DOHH2 (cell line): ENCODE measurements at regions not wholly inside any gene's neighbourhood (a gene's known extent, or its start where the extent isn't known, plus 50 kb on each side); places are given as distances from the start of the nearest gene placed in this dataset.

Experiments used
- H3F3A ChIP-seq: fragments of 200-600 bp; sonication (generic), shearing (Covaris generic); 2 replicates; pipeline ENCODE4 v1.6.0; 2016; ENCODE audit warnings: antibody characterized with exemption, mild to moderate bottlenecking; ENCODE audit not compliant: control insufficient read depth, insufficient read depth
- H3K27ac ChIP-seq: fragments of 200-600 bp; sonication (generic); 2 replicates; pipeline ENCODE4 v1.5.1; 2014; ENCODE audit warnings: low read depth, mild to moderate bottlenecking, low read length, moderate library complexity
- H3K27me3 ChIP-seq: fragments of 200-600 bp; sonication (generic); 2 replicates; pipeline ENCODE4 v1.6.1; 2014; ENCODE audit warnings: mild to moderate bottlenecking, low read length, mixed read lengths; ENCODE audit not compliant: control insufficient read depth
- H3K36me3 ChIP-seq: fragments of 200-600 bp; sonication (generic); 2 replicates; pipeline ENCODE4 v1.6.1; 2014; ENCODE audit warnings: mild to moderate bottlenecking, low read length, moderate library complexity, mixed read lengths; ENCODE audit not compliant: control insufficient read depth
- H3K4me1 ChIP-seq: fragments of 200-600 bp; sonication (generic); 2 replicates; pipeline ENCODE4 v1.6.1; 2014; ENCODE audit warnings: mild to moderate bottlenecking, low read length, mixed read lengths; ENCODE audit not compliant: control insufficient read depth
- H3K4me2 ChIP-seq: fragments of 200-600 bp; sonication (generic); 2 replicates; pipeline ENCODE4 v1.6.0; 2014; ENCODE audit warnings: mild to moderate bottlenecking, low read length, moderate library complexity
- H3K4me3 ChIP-seq: fragments of 200-600 bp; sonication (generic); 2 replicates; pipeline ENCODE4 v1.5.1; 2014; ENCODE audit warnings: mild to moderate bottlenecking, low read length, mixed read lengths
- H3K79me2 ChIP-seq: fragments of 200-600 bp; sonication (generic); 2 replicates; pipeline ENCODE4 v1.6.1; 2014; ENCODE audit warnings: mild to moderate bottlenecking, low read length, mixed read lengths; ENCODE audit not compliant: control insufficient read depth
- H3K9me2 ChIP-seq: fragments of 200-600 bp; sonication (generic); replicated peaks from 2 replicates; pipeline ENCODE4 v1.6.1; 2014; ENCODE audit warnings: mild to moderate bottlenecking, low read length, mixed read lengths; ENCODE audit not compliant: control insufficient read depth
- H3K9me3 ChIP-seq: fragments of 200-600 bp; sonication (generic); 2 replicates; pipeline ENCODE4 v1.6.1; 2014; ENCODE audit warnings: antibody characterized with exemption, low read length, mixed read lengths; ENCODE audit not compliant: control insufficient read depth, insufficient read depth
- H4K20me1 ChIP-seq: fragments of 200-600 bp; sonication (generic); 2 replicates; pipeline ENCODE4 v1.6.0; 2014; ENCODE audit warnings: low read depth, mild to moderate bottlenecking, antibody characterized with exemption, low read length, moderate library complexity; ENCODE audit not compliant: control insufficient read depth, insufficient read depth
- CTCF ChIP-seq: fragments of 200-600 bp; sonication (generic); IDR thresholded peaks from one replicate; pipeline ENCODE4 v1.5.1; 2014; ENCODE audit warnings: antibody characterized with exemption, mild to moderate bottlenecking, low read depth, low read length; ENCODE audit not compliant: poor library complexity, severe bottlenecking
- EZH2phosphoT487 ChIP-seq: fragments of 200-600 bp; sonication (generic); IDR thresholded peaks from 2 replicates; pipeline ENCODE4 v1.6.1; 2017; ENCODE audit warnings: borderline replicate concordance, mild to moderate bottlenecking, antibody characterized with exemption, low read length, moderate library complexity, mixed read lengths

- H3K4me1 ChIP-seq = no peaks in the 10 kb centered on the region
- H3K4me2 ChIP-seq = no peak overlapping the region
- no peak for TF ChIP-seq CTCF
- TF ChIP-seq EZH2phosphoT487 = no peak
- no peak overlapping the region for H3K27ac ChIP-seq
- H3K27me3 ChIP-seq = no peaks in the 10 kb centered on the region
- H4K20me1 ChIP-seq = no peaks in the 10 kb centered on the region
- no peaks in the 10 kb centered on the region for H3K79me2 ChIP-seq
- H3K9me2 ChIP-seq = no peaks in the 10 kb centered on the region
- H3K4me3 ChIP-seq = no peak overlapping the region
- no peaks in the 10 kb centered on the region for H3F3A ChIP-seq
- no peaks in the 10 kb centered on the region for H3K9me3 ChIP-seq
- H3K36me3 ChIP-seq = no peaks in the 10 kb centered on the region
Measured at GRCh38 chr2:147040298-147041120, 804.3 kb upstream of the ACVR2A start.

- TF ChIP-seq EZH2phosphoT487 (no peak), CTCF (no peak)
- H4K20me1 ChIP-seq = no peaks in the 10 kb centered on the region
- H3K9me2 ChIP-seq = no peaks in the 10 kb centered on the region
- H3K4me1 ChIP-seq = no peaks in the 10 kb centered on the region
- no peak overlapping the region for H3K4me2 ChIP-seq
- no peak overlapping the region for H3K4me3 ChIP-seq
- no peaks in the 10 kb centered on the region for H3K36me3 ChIP-seq
- H3K27me3 ChIP-seq = no peaks in the 10 kb centered on the region
- no peaks in the 10 kb centered on the region for H3K79me2 ChIP-seq
- H3K9me3 ChIP-seq = no peaks in the 10 kb centered on the region
- no peaks in the 10 kb centered on the region for H3F3A ChIP-seq
- H3K27ac ChIP-seq = no peak overlapping the region
Measured at GRCh38 chr2:147037048-147037447, 807.8 kb upstream of the ACVR2A start.

- no peaks in the 10 kb centered on the region for H3K27me3 ChIP-seq
- no peak overlapping the region for H3K4me2 ChIP-seq
- TF ChIP-seq CTCF = no peak
- TF ChIP-seq EZH2phosphoT487 = no peak
- H3K27ac ChIP-seq = no peak overlapping the region
- no peaks in the 10 kb centered on the region for H4K20me1 ChIP-seq
- H3K36me3 ChIP-seq = no peaks in the 10 kb centered on the region
- no peaks in the 10 kb centered on the region for H3K9me2 ChIP-seq
- H3K9me3 ChIP-seq = no peaks in the 10 kb centered on the region
- no peak overlapping the region for H3K4me3 ChIP-seq
- H3K79me2 ChIP-seq = no peaks in the 10 kb centered on the region
- no peaks in the 10 kb centered on the region for H3K4me1 ChIP-seq
- no peaks in the 10 kb centered on the region for H3F3A ChIP-seq
Measured at GRCh38 chr2:147033044-147033443, 811.8 kb upstream of the ACVR2A start.
